Fibroblast of the aortic adventitia (primary cell): ENCODE measurements at regions not wholly inside any gene's neighbourhood (a gene's known extent, or its start where the extent isn't known, plus 50 kb on each side); places are given as distances from the start of the nearest gene placed in this dataset.

ENCODE experiments used
- DNase-seq: peaks from one replicate; pipeline ENCODE4 v3.0.0-alpha.2; 2010; ENCODE audit warnings: low read depth
- H3K4me3 ChIP-seq: 2 replicates; pipeline ENCODE4 v1.5.1; 2011; ENCODE audit warnings: low read depth, mild to moderate bottlenecking, control low read depth, low read length, moderate library complexity
- TF ChIP-seq, protein P1 (sequence below): IDR thresholded peaks from 2 replicates; pipeline ENCODE4 v1.5.1; 2011; ENCODE audit warnings: mild to moderate bottlenecking, low read length, control low read depth, inconsistent platforms; ENCODE audit not compliant: insufficient read depth

DNA sequence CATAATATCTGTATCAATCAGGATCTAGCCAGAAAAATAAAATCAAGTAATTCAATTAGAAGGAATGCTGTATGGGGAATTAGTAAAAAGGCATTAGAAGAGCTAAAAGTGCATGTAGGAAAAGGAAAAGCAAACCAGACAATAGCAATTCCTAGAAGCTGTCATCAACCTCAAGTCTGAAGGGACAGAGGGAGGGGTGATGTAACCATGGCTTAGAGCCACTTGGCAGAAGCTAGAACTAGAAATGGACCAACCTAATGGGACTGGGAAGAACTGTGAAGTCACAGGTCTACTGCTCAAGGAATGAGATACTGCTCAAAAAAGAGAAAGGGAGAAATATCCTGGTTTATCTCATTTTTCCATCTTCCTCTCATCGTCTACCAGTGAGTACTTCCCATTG lies 590.7 kb upstream of the SGO1 start:
- no peak for DNase-seq
- H3K4me3 ChIP-seq = no peak overlapping the region
- TF ChIP-seq, protein P1, sequence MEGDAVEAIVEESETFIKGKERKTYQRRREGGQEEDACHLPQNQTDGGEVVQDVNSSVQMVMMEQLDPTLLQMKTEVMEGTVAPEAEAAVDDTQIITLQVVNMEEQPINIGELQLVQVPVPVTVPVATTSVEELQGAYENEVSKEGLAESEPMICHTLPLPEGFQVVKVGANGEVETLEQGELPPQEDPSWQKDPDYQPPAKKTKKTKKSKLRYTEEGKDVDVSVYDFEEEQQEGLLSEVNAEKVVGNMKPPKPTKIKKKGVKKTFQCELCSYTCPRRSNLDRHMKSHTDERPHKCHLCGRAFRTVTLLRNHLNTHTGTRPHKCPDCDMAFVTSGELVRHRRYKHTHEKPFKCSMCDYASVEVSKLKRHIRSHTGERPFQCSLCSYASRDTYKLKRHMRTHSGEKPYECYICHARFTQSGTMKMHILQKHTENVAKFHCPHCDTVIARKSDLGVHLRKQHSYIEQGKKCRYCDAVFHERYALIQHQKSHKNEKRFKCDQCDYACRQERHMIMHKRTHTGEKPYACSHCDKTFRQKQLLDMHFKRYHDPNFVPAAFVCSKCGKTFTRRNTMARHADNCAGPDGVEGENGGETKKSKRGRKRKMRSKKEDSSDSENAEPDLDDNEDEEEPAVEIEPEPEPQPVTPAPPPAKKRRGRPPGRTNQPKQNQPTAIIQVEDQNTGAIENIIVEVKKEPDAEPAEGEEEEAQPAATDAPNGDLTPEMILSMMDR = no peak

DNA sequence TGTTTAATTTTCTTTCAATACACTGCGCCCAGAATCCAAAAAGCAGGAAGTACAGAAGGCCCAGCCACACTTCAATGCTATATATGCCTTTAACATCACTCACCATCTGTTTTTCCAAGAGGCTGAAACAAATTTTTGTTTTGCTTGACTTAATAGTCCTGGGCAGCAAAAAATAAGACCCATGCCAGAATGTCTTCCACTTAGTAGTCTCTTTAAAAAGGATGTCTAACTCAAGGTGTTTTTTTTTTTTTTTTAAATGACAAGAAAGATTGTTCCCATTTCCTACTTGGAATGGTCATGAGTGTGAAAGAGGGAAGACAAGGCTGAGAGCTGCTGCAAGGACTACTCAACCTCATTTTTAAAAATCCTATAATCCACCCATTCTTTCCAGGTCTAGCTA lies 590.3 kb upstream of the SGO1 start:
- H3K4me3 ChIP-seq = no peak overlapping the region
- DNase-seq = no peak
- TF ChIP-seq, protein P1 = no peak

DNA sequence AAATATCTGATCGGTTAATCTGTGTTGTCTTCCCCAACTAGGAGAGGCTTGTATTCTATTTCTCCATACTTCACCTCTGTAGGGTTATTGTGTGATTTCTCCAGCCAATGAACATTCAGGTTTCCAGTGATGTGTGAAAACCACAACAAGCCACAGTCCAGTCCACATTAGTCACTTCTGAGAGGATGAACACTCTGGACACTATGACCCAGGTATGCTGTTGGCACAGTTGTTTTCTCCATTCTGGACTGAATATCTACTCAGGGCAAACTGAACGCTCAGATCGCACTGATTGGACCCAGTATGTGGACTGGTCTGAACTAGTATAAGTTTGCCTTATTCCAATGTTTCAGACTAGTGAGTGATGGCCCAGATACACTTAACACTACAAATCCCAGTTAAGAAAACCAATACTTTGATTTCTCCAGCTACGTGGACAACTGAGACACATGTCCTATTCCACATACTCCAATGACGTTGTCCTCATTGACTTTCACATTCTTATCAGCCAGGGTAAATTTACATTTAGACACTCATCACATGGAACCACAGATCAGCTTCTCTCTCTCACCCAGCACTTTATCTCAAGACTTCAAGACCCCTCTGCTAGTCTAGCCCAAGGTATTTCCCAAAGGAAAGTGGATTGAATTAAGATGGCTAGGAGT lies 587.4 kb upstream of the SGO1 start:
- DNase-seq = no peak
- TF ChIP-seq, protein P1 = no peak
- H3K4me3 ChIP-seq = no peak overlapping the region

DNA sequence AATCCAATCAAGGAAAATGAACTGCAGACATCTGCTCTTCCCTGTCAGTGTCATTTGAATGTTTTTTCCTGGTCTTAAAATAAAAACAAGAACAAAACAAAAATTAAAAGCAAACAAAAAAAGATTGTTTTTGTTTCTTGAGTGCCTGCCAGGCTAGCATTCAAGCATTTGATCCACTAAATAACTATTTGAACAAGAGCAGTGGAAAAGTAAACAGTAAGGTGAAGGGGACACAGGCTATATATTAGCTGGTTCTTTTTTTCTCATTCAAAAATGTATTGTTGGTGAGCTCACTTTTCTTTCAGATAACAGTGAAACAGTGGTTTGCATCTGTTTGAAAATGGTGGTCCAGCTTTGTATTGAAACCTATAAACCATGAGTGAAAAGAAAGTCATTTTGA lies 586.9 kb upstream of the SGO1 start:
- DNase-seq = no peak
- no peak overlapping the region for H3K4me3 ChIP-seq
- TF ChIP-seq, protein P1 = no peak

DNA sequence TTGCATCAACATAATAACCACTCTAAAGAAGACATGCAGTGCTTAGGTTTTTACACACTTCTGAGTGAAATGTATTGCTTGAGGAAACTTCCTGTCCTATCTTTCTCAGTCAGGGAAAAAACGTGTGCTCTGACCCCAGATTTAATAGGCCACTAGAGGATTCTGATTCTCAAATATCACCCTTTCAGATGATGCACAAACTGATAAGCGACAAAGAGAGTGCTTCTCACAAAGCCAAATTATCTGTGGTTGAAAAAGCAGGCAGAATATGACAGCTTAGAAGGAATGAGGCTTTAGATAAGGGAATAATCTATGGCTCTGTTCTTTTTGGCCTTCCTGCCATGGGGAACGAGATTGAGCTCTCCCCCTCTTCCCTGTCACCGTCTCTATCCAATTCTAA lies 583.4 kb upstream of the SGO1 start:
- DNase-seq = no peak
- no peak overlapping the region for H3K4me3 ChIP-seq
- TF ChIP-seq, protein P1 = no peak

DNA sequence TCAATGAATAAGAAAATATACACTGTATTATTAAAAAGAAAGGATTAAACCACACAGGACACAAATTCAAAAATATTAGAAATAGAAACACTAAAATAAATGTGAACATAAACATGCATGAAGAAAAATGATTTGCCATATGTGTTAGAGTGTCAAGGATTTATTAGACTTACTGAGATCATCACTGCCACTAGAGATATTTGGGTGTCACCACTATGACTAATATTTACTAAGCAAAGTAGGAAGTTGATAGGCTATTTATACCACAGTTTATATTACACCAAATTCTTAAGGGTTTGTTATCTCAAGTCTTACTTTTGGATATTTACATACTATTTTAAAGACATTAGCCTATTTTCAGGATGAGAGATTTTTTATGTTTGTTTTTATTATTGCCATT lies 575.0 kb upstream of the SGO1 start:
- DNase-seq = no peak
- TF ChIP-seq, protein P1 = no peak

DNA sequence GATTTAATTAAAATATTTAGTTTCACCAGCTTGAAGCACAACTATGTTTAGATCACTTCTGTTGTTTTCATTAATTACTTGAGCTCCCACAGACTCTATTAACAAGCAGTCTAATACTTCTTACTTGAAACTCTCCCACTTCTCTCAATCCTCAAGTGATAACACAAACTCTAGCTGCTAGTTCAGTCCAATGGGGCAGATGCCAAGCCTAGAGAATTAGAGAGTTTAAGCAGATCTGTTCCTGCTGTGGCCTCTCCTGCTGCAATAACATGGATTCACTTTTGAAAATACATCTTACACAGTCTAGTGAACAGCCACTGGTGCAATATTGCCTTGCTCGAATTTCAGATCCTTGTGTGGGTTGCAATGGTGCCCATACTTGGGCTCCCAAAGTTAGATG lies 566.4 kb upstream of the SGO1 start:
- TF ChIP-seq, protein P1 = no peak
- no peak for DNase-seq
- no peak overlapping the region for H3K4me3 ChIP-seq

More for the DNA sequence above, 575.0 kb upstream of the SGO1 start:
- H3K4me3 ChIP-seq = no peak overlapping the region
